GM19463 (cell line): ENCODE measurements at regions not wholly inside any gene's neighbourhood (a gene's known extent, or its start where the extent isn't known, plus 50 kb on each side); places are given as distances from the start of the nearest gene placed in this dataset.

ENCODE experiments used
- ATAC-seq: cut with Tn5 transposase; IDR thresholded peaks from one replicate; pipeline ENCODE4 v1.9.1; 2021; ENCODE audit warnings: mild to moderate bottlenecking, moderate library complexity; ENCODE audit not compliant: unreplicated experiment

DNA sequence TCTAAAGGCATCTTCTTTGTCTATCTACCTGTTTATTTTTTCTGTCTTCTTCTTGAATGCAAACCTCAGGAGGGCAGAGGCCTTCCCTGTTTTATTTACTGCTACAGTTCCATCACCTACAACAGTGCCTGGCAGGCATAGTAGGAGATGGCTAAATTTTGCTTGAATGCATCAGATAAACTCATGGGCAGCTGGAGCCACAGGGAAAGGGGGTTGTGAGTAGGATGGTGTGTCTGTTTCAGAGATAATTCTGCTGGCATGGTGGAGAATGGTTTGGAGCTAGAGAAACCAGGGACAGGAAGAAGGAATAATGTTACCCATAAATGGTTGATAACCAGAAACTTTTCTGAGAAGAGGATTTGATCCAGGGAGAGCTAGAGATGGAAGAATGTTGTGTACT, 189.8 kb upstream of the BRINP1 start:
- no peak for ATAC-seq

DNA sequence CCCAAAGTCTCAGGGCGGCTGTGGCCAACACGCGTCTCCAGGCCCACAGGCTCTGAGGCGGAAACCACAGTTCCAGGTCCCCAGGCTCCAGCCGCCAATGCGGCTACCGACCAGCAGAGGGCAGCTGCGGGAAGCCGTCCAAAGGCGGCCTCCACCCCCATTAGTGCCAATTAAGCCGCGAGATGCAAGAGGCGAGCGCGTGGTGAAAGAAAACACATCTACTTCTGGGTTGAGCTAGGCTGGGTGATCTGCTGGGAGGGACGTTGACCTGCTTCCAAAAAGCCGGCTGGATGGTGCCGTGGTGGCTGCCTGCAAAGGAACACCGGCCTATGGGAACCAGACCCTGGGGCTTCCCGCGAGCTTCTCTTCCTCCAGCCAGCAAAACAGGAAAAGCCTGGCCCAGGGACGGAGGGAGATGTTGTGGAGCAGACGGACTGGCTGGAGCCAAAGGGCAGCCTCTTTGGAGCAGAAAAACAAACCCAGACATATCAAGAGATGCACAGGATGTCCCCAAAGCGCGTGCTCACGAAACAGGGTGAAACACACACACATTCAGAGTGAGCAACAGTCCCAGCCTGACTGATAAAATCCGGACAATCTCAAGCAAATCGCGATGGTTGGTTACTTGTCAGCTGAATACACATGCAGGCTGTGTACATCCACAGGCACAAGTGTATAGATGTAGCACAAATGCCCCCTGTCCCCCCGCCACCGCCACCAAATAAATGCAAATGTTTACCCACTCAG, 187.1 kb upstream of the BRINP1 start:
- peak; percentile 99 for ATAC-seq

GRCh38 chr9:119544492-119544891, 175.3 kb upstream of the BRINP1 start:
- ATAC-seq: no peak

- no peak for ATAC-seq
Measured at GRCh38 chr9:119537138-119537537, 167.9 kb upstream of the BRINP1 start.

DNA sequence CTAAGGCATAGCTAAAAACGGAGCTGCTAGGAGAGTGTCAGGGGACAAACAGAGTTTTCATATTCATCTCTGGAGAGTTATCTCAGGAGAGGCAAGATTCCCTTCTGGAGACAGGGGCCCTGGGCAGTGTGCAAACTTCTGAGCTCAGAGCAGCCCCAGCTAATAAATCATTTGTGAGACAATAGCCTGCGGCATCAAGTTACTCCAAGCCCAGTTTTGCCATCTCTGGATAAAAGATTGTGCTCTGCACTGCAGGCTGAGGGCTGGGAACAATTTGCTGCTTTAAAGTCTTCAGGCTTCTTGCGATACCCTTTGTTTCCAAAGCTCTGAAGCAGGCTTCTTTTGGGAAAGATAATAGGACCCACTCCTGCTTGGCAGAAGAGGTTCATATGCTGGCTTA, 164.3 kb upstream of the BRINP1 start:
- no peak for ATAC-seq

DNA sequence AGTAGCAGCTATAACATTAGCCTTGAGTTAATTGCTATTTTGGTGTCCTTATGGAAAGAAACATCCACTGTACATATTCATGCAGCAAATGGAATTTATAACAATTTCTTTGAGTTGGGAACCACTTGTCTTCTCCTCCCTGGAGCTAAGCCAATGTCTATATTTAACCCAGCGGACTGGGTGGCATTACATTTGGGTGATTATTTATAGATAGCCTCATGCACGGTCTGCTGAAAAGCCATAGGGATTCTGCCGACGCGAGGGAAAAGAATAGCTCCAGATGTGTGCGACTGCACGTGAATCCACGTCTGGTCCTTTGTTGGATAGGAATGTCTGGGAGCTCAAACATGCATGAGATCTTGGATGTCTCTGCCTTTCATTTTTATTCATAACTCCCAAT, 157.5 kb upstream of the BRINP1 start:
- ATAC-seq: no peak

DNA sequence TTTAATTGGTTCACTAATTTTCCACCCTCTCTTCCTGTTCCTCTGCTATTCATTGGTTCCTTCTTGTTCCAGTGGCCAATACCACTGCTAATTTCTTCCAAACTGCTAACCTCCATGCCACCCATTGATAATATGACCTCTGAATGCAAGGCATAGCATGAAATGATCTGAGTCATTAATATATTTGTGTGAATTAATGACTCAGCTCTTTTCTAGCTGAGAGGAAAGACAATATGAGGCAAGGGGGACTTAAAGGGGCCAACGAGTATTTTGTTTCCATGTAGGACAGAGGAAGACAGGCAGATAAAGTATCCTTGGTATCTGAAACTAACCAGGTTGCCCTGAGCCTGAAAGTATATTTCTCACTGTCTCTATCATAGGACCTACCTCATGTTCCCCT, 154.3 kb upstream of the BRINP1 start:
- ATAC-seq: no peak

DNA sequence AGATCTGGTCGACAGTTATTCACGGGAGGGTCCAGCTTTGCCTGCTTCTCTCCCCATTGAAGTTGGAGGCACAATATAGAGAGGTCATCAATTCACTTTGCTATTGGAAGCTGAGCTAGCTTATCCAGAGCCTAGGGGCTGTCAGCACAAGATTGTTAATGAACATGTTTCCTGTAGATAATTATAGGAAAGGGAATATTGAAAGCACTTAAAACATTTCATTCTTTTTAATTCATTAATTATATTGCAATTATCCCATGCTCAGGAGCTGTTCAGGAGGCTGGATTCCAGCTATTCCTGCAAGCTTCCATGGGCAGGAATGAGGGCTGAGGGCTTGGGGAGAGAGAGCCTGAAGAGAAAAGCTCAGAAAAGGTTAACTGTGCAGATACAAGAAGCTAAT, 153.1 kb upstream of the BRINP1 start:
- no peak for ATAC-seq

- no peak for ATAC-seq
Measured at GRCh38 chr9:119509291-119509905, 140.2 kb upstream of the BRINP1 start.

- no peak for ATAC-seq
Measured at GRCh38 chr9:119501374-119501773, 132.1 kb upstream of the BRINP1 start.

- no peak for ATAC-seq
Measured at GRCh38 chr9:119500072-119500771, 131.0 kb upstream of the BRINP1 start.

GRCh38 chr9:119487118-119487827, 118.0 kb upstream of the BRINP1 start:
- no peak for ATAC-seq

GRCh38 chr9:119483153-119483552, 113.9 kb upstream of the BRINP1 start:
- no peak for ATAC-seq

DNA sequence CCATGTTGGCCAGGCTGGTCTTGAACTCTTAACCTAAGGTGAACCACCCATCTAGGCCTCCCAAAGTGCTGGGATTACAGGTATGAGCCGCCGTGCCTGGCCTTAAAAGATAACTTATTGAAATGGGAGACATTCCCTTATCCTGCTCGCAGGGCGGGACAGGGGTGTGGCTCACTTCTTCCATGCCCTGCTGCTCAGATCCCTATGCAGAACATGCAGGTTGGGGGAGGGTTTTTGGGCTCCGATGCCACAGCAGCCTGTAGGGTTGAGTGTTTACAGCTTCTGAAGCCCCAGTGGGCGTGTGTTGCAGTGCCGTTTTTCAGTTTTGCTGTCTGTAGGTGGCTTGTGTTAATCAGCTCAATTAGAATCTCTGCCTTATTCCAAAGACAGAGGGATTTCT, 108.0 kb upstream of the BRINP1 start:
- no peak for ATAC-seq

GRCh38 chr9:119458068-119458467, 88.8 kb upstream of the BRINP1 start:
- ATAC-seq: no peak

- no peak for ATAC-seq
Measured at GRCh38 chr9:119453980-119454379, 84.7 kb upstream of the BRINP1 start.

- no peak for ATAC-seq
Measured at GRCh38 chr9:119453490-119453911, 84.3 kb upstream of the BRINP1 start.

DNA sequence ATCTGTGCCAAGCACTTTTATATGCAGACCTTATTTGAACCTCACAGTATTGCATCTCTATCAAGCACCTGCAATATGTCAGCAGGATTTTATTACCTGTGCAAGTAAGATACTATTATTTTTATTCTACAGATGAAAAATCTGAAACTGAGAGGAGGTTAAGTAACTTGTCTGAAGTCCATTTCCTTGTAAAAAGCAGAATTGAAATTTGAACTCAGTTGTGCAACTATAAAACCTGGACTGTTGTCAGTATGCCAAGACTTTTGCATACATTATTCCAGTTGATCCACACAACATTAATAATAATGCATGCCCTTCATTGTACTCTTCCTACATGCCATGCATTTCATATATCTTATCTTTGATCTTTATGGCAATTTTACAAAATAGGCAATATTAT, 82.2 kb upstream of the BRINP1 start:
- no peak for ATAC-seq

- ATAC-seq: no peak
Measured at GRCh38 chr9:119443179-119443578, 73.9 kb upstream of the BRINP1 start.

- ATAC-seq: no peak
Measured at GRCh38 chr9:119441832-119442231, 72.6 kb upstream of the BRINP1 start.

- ATAC-seq: no peak
Measured at GRCh38 chr9:119441338-119441737, 72.1 kb upstream of the BRINP1 start.
